GM23338 (cell line): ENCODE measurements at regions not wholly inside any gene's neighbourhood (a gene's known extent, or its start where the extent isn't known, plus 50 kb on each side); places are given as distances from the start of the nearest gene placed in this dataset.

Experiments used
- EZH2 ChIP-seq: fragments of 200-600 bp; sonication (generic); IDR thresholded peaks from one replicate; pipeline ENCODE4 v1.8.0; 2017; ENCODE audit warnings: antibody characterized with exemption, mild to moderate bottlenecking, low read depth; ENCODE audit not compliant: unreplicated experiment
- EZH2phosphoT487 ChIP-seq: fragments of 200-600 bp; sonication (generic); IDR thresholded peaks from one replicate; pipeline ENCODE4 v1.8.1; 2018; ENCODE audit warnings: antibody characterized with exemption; ENCODE audit not compliant: unreplicated experiment
- JUNB ChIP-seq: IDR thresholded peaks from one replicate; pipeline ENCODE4 v1.6.1; 2016; ENCODE audit warnings: antibody characterized with exemption; ENCODE audit not compliant: unreplicated experiment
- NANOG ChIP-seq: IDR thresholded peaks from 2 replicates; pipeline ENCODE4 v1.6.1; 2016; ENCODE audit warnings: antibody characterized with exemption, borderline replicate concordance
- POLR2AphosphoS5 ChIP-seq: IDR thresholded peaks from 2 replicates; pipeline ENCODE4 v1.6.1; 2016; ENCODE audit warnings: antibody characterized with exemption, low read depth
- STAT1 ChIP-seq: IDR thresholded peaks from one replicate; pipeline ENCODE4 v1.6.1; 2016; ENCODE audit warnings: antibody characterized with exemption; ENCODE audit not compliant: unreplicated experiment
- ZNF114 ChIP-seq: fragments of 250-450 bp; sonication (Bioruptor Pico); IDR thresholded peaks from 2 replicates; pipeline ENCODE4 v1.5.0; 2020; ENCODE audit warnings: mild to moderate bottlenecking, moderate library complexity
- TF ChIP-seq, protein P1 (sequence below): fragments of 250-450 bp; sonication (Bioruptor Pico); IDR thresholded peaks from 2 replicates; pipeline ENCODE4 v1.5.0; 2020; ENCODE audit warnings: mild to moderate bottlenecking, moderate library complexity
- TF ChIP-seq, protein P2 (sequence below): IDR thresholded peaks from one replicate; pipeline ENCODE4 v1.6.1; 2018; ENCODE audit warnings: antibody characterized with exemption; ENCODE audit not compliant: unreplicated experiment

DNA sequence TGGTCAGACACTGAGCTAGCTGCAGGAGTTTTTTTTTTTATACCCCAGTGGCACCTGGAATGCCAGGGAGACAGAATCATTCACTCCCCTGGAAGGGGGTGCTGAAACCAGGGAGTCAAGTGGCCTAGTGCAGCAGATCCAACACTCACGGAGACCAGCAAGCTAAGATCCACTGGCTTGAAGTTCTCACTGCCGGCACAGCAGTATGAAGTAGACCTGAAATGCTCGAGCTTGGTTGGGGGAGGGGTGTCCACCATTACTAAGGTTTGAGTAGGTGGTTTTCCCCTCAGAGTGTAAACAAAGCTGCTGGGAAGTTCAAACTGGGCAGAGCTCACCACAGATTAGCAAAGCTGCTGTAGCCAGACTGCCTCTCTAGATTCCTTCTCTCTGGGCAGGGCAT is 537.9 kb upstream of the LCORL start (continued):
- TF ChIP-seq, protein P1, sequence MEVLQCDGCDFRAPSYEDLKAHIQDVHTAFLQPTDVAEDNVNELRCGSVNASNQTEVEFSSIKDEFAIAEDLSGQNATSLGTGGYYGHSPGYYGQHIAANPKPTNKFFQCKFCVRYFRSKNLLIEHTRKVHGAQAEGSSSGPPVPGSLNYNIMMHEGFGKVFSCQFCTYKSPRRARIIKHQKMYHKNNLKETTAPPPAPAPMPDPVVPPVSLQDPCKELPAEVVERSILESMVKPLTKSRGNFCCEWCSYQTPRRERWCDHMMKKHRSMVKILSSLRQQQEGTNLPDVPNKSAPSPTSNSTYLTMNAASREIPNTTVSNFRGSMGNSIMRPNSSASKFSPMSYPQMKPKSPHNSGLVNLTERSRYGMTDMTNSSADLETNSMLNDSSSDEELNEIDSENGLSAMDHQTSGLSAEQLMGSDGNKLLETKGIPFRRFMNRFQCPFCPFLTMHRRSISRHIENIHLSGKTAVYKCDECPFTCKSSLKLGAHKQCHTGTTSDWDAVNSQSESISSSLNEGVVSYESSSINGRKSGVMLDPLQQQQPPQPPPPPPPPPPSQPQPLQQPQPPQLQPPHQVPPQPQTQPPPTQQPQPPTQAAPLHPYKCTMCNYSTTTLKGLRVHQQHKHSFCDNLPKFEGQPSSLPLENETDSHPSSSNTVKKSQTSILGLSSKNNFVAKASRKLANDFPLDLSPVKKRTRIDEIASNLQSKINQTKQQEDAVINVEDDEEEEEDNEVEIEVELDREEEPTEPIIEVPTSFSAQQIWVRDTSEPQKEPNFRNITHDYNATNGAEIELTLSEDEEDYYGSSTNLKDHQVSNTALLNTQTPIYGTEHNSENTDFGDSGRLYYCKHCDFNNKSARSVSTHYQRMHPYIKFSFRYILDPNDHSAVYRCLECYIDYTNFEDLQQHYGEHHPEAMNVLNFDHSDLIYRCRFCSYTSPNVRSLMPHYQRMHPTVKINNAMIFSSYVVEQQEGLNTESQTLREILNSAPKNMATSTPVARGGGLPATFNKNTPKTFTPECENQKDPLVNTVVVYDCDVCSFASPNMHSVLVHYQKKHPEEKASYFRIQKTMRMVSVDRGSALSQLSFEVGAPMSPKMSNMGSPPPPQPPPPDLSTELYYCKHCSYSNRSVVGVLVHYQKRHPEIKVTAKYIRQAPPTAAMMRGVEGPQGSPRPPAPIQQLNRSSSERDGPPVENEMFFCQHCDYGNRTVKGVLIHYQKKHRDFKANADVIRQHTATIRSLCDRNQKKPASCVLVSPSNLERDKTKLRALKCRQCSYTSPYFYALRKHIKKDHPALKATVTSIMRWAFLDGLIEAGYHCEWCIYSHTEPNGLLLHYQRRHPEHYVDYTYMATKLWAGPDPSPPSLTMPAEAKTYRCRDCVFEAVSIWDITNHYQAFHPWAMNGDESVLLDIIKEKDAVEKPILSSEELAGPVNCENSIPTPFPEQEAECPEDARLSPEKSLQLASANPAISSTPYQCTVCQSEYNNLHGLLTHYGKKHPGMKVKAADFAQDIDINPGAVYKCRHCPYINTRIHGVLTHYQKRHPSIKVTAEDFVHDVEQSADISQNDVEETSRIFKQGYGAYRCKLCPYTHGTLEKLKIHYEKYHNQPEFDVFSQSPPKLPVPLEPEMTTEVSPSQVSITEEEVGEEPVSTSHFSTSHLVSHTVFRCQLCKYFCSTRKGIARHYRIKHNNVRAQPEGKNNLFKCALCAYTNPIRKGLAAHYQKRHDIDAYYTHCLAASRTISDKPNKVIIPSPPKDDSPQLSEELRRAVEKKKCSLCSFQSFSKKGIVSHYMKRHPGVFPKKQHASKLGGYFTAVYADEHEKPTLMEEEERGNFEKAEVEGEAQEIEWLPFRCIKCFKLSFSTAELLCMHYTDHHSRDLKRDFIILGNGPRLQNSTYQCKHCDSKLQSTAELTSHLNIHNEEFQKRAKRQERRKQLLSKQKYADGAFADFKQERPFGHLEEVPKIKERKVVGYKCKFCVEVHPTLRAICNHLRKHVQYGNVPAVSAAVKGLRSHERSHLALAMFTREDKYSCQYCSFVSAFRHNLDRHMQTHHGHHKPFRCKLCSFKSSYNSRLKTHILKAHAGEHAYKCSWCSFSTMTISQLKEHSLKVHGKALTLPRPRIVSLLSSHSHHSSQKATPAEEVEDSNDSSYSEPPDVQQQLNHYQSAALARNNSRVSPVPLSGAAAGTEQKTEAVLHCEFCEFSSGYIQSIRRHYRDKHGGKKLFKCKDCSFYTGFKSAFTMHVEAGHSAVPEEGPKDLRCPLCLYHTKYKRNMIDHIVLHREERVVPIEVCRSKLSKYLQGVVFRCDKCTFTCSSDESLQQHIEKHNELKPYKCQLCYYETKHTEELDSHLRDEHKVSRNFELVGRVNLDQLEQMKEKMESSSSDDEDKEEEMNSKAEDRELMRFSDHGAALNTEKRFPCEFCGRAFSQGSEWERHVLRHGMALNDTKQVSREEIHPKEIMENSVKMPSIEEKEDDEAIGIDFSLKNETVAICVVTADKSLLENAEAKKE (CRISPR knock-in tag): no peak
- no peak for TF ChIP-seq POLR2AphosphoS5
- no peak for TF ChIP-seq EZH2phosphoT487
- no peak for TF ChIP-seq EZH2
- TF ChIP-seq, protein P2, sequence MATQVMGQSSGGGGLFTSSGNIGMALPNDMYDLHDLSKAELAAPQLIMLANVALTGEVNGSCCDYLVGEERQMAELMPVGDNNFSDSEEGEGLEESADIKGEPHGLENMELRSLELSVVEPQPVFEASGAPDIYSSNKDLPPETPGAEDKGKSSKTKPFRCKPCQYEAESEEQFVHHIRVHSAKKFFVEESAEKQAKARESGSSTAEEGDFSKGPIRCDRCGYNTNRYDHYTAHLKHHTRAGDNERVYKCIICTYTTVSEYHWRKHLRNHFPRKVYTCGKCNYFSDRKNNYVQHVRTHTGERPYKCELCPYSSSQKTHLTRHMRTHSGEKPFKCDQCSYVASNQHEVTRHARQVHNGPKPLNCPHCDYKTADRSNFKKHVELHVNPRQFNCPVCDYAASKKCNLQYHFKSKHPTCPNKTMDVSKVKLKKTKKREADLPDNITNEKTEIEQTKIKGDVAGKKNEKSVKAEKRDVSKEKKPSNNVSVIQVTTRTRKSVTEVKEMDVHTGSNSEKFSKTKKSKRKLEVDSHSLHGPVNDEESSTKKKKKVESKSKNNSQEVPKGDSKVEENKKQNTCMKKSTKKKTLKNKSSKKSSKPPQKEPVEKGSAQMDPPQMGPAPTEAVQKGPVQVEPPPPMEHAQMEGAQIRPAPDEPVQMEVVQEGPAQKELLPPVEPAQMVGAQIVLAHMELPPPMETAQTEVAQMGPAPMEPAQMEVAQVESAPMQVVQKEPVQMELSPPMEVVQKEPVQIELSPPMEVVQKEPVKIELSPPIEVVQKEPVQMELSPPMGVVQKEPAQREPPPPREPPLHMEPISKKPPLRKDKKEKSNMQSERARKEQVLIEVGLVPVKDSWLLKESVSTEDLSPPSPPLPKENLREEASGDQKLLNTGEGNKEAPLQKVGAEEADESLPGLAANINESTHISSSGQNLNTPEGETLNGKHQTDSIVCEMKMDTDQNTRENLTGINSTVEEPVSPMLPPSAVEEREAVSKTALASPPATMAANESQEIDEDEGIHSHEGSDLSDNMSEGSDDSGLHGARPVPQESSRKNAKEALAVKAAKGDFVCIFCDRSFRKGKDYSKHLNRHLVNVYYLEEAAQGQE: no peak
- TF ChIP-seq JUNB: no peak
- no peak for TF ChIP-seq STAT1
- TF ChIP-seq ZNF114 (CRISPR knock-in tag): no peak
- no peak for TF ChIP-seq NANOG
